IPS-18c (cell line): ENCODE measurements at regions not wholly inside any gene's neighbourhood (a gene's known extent, or its start where the extent isn't known, plus 50 kb on each side); places are given as distances from the start of the nearest gene placed in this dataset.
A peak's percentile ranks its signal among the peaks of the same experiment; 100 is the strongest.

Experiments
- H3K4me3 ChIP-seq: 2 replicates; pipeline ENCODE4 v1.7.0; 2013; ENCODE audit warnings: low read depth, mild to moderate bottlenecking, low read length, moderate library complexity; ENCODE audit not compliant: insufficient read depth
- H3K9me3 ChIP-seq: one replicate; pipeline ENCODE4 v1.6.1; 2013; ENCODE audit warnings: mild to moderate bottlenecking, low read length, moderate library complexity; ENCODE audit not compliant: control insufficient read depth, insufficient read depth

DNA sequence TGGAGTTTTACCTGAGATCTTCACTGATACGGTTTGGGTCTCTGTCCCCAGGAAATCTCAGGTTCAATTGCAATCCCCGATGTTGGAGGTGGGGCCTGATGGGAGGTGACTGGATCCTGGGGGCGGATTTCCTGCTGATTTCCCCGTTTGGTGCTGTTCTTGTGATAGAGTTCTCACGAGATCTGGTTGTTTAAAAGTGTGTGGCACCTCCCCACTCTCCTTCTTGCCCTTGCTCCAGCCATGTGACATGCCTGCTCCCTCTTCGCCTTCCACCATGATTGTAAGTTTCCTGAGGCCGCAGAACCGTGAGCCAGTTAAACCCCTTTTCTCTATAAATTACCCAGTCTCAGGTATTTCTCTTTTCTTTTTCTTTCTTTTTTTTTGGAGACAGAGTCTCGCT lies 126.4 kb upstream of the SLC45A1 start:
- H3K9me3 ChIP-seq = no peaks in the 10 kb centered on the region
- no peak overlapping the region for H3K4me3 ChIP-seq

DNA sequence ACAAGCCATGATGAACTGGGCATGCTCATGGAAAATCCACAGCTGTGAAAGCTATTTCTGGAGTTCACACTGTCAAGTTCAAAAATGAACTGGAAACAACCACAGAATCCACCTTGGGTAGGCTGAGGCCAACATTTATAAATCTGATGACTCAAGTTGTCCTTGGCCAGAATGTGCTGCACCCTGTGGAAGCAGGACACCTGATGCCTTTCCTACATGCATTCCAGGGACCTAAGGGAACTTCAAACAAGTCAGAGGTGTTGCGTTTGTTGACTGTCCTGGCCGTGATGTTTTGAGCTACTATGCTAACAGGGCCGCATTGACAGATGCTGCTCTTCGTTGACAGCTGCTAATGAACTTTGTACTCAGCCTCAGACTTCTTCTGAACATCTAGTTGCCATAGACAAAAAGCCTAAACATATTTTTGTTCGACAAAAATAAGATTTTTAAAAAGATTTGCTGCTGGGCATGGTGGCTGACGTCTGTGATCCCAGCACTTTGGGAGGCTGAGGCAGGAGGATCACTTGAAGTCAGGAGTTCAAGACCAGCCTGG lies 127.9 kb upstream of the SLC45A1 start:
- H3K4me3 ChIP-seq = no peak overlapping the region
- no peaks in the 10 kb centered on the region for H3K9me3 ChIP-seq

DNA sequence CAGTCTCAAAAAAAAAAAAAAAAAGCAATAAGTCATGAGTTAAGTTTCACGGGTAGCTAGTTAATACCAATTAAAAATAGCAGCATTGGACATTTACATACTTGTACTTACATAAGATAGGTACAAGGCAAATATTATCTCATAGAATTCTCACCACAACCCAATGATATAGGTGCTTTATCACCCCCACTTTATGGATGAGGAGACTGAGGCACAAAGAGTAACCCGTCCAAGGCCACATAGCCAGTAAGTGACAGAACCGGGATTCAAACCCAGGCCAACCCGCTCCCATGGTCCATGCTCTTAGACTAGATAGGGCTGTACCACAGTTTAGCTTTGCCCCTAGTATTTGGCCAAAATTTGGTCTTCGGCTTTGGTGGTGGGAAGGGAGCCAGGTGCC lies 132.5 kb upstream of the SLC45A1 start:
- H3K9me3 ChIP-seq = no peaks in the 10 kb centered on the region

DNA sequence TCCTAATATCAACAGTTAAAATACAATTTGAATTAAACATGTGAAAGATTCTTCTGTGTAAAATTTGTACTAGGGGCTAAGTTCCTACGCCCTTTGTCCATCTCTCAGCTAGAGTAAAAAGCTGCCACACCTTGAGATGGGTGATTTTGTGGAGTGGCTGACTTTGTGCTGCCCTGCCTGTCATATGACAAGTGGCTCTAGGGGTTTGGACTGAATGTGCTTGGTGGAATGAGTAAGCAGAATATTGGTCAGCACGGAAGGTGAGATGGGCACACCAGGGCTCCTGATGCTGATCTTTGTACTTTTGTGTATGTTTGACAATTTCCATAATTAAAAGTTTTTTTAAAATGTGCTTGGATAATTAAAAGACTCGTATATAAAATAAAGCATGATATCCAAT lies 133.6 kb upstream of the SLC45A1 start:
- no peaks in the 10 kb centered on the region for H3K9me3 ChIP-seq
- no peak overlapping the region for H3K4me3 ChIP-seq

More for the DNA sequence above, 132.5 kb upstream of the SLC45A1 start:
- H3K4me3 ChIP-seq = no peak overlapping the region

DNA sequence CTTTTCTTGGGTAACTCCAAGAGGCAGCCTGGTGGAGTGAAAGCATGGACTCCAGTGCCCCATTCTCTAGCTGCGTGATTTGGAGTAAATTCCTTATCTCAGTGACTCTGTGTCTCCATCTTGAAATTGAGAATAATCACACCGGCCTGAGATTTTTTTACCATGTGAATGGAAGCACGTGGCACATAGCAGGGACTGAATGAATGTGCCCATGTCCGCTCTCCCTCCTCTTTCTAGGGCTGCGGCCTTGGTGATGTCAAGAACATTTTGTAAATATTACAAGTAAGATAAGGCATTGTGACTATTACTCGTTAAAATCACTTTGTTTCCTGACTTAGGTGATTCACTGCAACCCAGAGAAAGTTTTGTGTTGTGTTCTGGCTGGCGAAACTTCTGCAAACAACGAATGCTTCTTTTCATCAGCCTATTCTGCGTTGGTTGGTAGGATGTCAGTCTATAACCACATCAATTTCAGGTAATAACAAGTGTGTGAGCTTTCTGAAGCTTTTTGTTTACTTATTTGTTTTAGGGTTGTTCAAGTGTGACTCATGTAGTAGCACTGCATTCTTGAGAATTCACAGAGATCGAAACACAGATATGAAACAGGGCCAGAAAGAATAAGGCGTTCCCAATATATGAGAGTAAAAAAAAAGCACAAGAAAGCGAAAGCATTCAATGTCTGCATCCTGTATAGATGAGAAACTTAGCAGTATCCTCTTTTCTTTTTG lies 135.7 kb upstream of the SLC45A1 start:
- peaks cover 2% of the 10 kb centered on the region for H3K9me3 ChIP-seq
- H3K4me3 ChIP-seq = no peak overlapping the region

DNA sequence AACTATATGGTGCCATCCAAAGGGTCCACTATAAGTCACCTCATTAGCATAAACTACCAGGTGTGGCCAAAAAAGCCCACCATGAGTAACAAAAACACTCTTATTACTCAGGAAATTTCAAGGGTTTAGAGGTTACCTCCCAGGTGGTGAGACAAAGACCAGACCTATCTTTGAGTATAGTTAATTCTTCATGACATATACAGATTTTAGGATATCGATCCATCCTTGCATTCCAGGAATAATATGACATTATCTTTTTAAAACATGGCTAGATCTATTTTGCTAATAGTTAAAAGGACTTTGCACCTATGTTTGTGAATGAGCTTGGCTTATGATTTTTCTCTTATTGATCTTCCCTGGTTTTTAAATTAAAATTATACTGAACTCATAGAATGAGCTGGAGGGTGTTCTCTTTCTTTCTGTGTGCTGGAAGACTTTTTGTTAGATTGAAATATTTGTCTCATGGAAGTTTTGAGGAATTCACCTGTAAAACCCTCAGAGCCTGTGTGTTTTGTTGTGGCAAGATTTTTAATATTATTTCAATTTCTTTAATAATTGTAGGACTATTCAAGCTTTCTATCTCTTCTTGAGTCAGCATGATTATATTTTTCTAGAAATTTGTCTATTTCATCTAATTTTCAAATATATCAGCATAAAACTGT lies 138.7 kb upstream of the SLC45A1 start:
- Histone ChIP-seq H3K9me3 (peaks cover 2% of the 10 kb centered on the region), H3K4me3 (no peak overlapping the region)

DNA sequence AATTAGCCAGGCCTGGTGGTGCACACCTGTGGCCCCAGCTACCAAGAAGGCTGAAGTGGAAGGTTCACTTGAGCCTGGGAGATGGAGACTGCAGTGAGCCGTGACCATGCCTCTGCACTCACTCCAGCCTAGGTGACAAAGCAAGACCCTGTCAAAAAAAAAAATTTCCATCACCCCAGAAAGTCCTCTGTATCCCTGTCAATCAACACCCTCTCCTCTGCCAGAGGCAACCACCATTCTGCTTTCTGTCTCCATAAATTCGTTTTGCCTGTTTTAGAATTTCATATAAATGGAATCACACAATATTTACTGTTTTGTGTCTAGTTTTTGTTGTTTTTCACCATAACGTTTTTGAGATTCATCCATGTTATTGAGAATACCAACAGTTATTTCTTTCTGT lies 141.6 kb upstream of the SLC45A1 start:
- Histone ChIP-seq H3K9me3 (peaks cover 2% of the 10 kb centered on the region), H3K4me3 (no peak overlapping the region)

DNA sequence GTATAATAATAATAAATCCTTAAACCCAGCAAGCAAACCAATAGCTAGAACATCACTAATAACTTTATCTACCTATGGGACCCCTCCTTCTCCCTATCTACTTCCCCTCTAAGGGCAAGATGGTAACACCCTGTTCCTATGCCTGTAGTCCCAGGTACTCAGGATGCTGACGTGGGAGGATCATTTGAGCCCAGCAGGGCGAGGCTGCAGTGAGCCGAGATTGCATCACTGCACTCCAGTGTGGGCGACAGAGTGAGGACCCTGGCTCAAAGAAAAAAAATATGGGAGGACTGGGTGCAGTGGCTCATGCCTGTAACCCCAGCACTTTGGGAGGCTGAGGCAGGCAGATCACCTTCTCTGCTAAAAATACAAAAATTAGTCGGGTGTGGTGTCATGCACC lies 143.1 kb upstream of the SLC45A1 start:
- peaks cover 2% of the 10 kb centered on the region for H3K9me3 ChIP-seq
- H3K4me3 ChIP-seq = no peak overlapping the region

DNA sequence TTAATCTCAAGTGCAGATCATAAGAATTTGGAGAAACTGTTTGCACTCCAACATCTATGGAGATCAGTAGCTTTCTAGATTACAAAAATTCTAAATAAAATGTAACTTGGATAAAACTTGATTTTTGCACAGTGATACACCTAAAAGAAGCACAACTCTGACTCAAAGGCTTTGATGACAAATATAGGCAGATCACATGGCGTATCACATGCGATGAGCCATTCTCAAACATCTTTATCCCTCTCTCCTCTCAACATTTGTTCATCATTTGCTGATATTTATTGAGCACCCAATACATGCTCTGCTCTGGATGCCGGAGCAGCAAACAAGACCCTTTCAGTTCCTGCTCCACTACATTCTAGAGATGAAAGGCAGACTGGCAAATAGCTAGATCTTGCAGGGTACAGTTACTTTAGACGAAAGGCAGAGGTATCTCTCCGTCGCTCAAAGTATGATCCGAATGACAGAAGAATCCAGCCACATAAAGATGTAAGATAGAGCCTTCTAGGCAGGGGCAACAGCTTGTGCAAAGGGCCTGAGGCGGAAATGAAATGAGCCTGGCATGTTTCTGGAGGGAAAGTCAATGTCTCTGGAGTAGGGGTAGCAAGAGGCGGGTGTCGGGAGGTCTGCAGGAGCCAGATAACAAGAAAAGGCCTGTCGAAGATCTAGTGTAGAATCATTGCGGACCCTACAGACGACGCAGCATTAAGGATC lies 145.8 kb upstream of the ERRFI1 start:
- H3K9me3 ChIP-seq = no peaks in the 10 kb centered on the region
- no peak overlapping the region for H3K4me3 ChIP-seq

DNA sequence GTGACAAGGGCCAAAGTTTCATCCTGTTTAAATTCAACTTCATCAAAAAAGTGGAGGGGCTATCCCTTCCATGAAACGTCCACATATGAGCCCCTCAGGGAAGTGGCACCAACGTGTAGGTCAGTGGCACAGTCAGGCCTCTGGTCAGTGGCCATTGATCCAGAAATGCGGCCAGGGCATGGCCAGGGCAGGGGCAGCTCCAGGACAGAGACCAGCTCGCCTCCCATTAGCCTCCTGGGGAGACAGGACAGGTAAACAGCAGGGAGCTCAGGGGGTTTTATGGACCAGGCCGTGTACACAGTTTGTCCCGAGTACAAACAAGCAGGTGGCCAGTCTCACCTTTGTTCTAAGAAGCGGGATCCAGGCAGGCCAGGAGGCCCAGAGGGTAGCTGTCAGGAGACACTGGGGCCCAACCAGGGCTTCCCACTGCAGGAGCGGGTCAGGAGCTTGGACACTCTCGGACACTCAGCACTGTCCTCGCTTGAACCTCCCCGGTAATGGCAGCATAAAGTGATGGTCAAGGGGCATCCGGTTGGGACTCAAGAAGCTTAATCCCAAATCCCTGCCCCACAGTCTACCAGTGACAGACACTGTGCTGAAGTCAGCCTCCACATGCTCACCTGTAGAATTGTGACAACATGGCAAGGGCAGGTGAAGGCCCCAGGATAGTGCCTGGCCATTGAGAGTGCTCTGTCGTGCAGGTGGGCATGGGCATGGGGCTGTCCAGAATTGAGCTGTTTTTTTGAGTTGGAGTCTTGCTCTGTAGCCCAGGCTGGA lies 144.1 kb upstream of the ERRFI1 start:
- Histone ChIP-seq H3K4me3 (no peak overlapping the region), H3K9me3 (no peaks in the 10 kb centered on the region)

DNA sequence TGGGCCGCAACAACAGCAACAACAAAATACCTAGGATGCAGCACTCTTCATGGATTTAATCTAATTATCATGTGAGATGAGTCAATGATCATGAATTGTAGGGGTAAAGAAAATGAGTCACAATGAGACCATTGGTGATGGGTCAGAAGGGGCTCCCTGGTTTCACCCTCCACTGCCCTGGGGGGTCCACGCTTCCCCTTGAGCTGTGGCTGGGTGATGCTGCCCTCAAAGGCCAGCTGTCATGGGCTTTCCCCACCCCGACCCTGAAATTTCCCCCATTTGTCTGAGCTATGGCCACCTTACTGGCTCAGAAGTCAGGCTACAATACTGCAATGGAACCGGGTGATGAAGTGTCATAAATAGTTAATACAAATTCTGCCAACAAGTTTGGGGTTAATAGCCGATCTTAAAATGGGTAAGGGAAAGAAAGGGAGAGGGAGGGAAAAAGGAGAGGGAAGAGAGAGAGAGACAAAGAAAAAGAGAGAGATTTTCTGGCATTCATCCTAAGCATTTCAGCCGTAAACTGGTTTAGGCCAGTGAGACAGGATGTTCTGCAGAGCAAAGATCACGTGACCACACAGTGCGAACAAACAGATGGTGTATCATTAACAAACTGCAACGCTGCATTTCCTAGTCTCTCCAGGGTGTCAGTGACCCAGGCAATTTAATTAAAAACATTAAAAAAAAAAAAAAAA lies 143.4 kb upstream of the ERRFI1 start:
- Histone ChIP-seq H3K4me3 (no peak overlapping the region), H3K9me3 (no peaks in the 10 kb centered on the region)

DNA sequence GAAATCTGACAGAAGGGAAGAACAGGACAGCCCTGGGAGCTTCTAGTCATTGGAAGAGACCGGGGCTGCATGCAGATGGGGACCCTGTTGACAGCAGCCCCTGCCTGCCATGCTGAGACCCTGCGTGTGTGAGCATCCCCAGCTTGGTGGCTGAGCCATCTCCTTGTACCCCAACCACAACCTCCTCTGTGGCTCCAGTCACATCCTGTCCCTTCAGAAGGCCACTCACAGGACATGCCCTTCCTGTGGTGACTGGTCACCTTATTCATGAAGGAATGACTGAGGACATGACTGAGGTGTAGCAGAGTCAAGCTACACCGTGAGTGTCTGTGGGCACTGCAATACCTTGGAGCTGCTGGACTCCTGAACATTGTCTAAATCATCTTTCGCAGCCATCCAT lies 141.8 kb upstream of the ERRFI1 start:
- Histone ChIP-seq H3K4me3 (peak overlapping the region; percentile 24; the same call in 1 of the 2 replicates), H3K9me3 (no peaks in the 10 kb centered on the region)

DNA sequence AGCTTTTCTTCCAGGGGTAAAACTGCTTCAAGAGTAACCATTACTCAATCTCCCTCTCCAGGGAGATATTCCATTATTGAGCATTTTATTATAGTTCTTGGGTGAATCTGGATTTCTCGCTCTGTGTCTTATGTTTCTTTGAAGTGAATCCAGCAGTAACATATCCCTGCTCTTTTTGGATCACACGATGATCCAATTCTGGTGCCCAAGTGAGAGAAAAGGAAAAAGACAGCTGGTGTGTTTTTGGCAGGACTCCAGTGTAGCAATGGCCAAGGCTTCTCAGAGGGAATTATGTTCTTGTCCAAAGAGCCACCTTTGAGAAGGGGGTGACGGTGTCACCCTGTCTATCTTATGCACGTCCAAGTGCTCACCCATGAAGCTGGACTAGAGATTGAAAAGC lies 140.3 kb upstream of the ERRFI1 start:
- Histone ChIP-seq H3K9me3 (no peaks in the 10 kb centered on the region), H3K4me3 (no peak overlapping the region)

DNA sequence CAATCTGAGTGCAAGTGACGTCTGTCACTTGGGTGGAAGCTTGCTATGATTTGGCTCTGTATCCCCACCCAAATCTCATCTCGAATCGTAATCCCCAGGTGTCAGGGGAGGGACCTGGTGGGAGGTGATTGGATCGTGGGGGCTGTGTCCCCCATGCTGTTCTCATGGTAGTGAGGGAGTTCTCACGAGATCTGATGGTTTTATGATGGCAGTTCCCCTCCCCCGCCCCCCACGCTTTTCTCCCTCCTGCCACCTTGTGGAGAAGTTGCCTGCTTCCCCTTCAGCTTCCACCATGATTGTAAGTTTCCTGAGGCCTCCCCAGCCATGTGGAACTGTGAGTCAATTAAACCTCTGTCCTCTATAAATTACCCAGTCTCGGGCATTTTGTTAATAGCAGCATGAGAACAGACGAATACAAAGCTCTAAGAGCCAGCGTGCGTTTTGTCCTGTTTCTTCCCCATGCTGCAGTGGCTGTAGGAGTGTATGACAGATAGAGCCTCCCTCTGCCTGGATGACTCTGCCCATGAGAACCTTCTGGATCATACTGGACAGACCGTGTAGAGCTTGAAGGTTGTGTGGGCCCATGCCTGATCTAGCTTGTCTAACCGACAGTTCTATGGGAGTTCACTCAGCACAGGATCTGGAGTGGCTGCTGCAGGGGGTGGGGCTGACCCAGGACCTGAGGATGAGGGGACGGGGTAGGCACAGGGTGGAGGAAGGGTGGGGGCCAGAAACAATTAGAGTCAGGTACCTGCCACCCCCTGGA lies 139.7 kb upstream of the ERRFI1 start:
- Histone ChIP-seq H3K4me3 (no peak overlapping the region), H3K9me3 (no peaks in the 10 kb centered on the region)

DNA sequence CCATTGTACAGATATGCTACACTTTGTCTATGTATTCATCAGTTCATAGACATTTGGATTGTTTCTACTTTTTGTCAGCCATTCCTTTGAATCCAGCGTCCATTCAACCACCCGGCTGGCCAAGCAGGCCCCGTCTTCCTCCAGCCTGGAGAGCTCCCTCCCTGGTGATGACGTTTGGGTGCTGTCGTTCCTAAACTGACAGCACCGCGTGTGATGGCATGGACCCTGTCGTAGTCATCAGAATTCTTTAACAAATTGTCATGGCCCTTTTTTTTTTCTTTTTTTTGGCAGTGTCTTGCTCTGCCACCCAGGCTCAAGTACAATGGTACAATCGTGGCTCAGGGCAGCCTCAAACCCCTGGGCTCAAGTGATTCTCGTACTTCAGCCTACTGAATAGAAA lies 138.6 kb upstream of the ERRFI1 start:
- no peak overlapping the region for H3K4me3 ChIP-seq

DNA sequence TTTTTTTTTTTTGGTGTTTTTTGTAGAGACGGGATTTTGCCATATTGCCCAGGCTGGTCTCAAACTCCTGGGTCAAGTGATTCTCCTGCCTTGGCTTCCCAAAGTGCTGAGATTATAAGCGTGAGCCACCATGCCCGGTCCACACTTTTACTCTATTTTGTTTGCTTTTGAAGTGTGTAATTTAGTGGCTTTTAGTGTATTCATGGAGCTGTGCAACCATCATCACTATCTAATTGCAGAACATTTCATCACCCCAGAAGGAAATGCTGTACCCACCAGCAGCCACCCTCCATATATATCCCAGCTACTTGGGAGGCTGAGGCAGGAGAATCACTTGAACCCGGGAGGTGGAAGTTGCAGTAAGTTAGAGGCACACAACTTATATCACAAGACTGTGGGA lies 136.9 kb upstream of the ERRFI1 start:
- Histone ChIP-seq H3K9me3 (peaks cover 5% of the 10 kb centered on the region), H3K4me3 (no peak overlapping the region)

More for the DNA sequence above, 138.6 kb upstream of the ERRFI1 start:
- no peaks in the 10 kb centered on the region for H3K9me3 ChIP-seq
